A673 (cell line): ENCODE measurements at regions not wholly inside any gene's neighbourhood (a gene's known extent, or its start where the extent isn't known, plus 50 kb on each side); places are given as distances from the start of the nearest gene placed in this dataset.

Experiments
- BruUV-seq: library from RNA; stranded (reverse); fragments of 400-500 nt; replicated peaks from 2 replicates; lab custom pipeline; 2021; lab: Mats Ljungman, UMichigan
- CTCF ChIA-PET: fragments of 300-600 bp; sonication (Branson Sonifier 250); formaldehyde crosslinking; loops from one replicate; lab custom pipeline; 2022; ENCODE audit warnings: antibody characterized with exemption; lab: Charles Lee
- POLR2A ChIA-PET: fragments of 300-600 bp; sonication (Branson Sonifier 250); formaldehyde crosslinking; loops from one replicate; lab custom pipeline; 2022; ENCODE audit warnings: antibody characterized with exemption; ENCODE audit not compliant: low non-redundant PET; lab: Charles Lee
- DNase-seq: peaks from one replicate; pipeline ENCODE4 v3.0.0-alpha.2; 2015; ENCODE audit warnings: low spot score
- H3K27ac ChIP-seq: fragments of 200-600 bp; sonication (generic); 2 replicates; pipeline ENCODE4 v1.5.1; 2016; ENCODE audit warnings: mixed run types, low read depth, mild to moderate bottlenecking, mixed read lengths, antibody characterized with exemption, low read length; ENCODE audit not compliant: poor library complexity, severe bottlenecking
- H3K27me3 ChIP-seq: fragments of 200-600 bp; sonication (generic); replicated peaks from 2 replicates; pipeline ENCODE4 v1.6.1; 2017; ENCODE audit warnings: mixed run types, low read depth, mild to moderate bottlenecking, mixed read lengths, antibody characterized with exemption, low read length; ENCODE audit not compliant: insufficient read depth, poor library complexity
- H3K36me3 ChIP-seq: fragments of 200-600 bp; sonication (generic); 2 replicates; pipeline ENCODE4 v1.6.1; 2016; ENCODE audit warnings: mixed run types, mild to moderate bottlenecking, mixed read lengths, antibody characterized with exemption, low read length; ENCODE audit not compliant: insufficient read depth, poor library complexity, severe bottlenecking
- H3K4me1 ChIP-seq: fragments of 200-600 bp; sonication (generic); 2 replicates; pipeline ENCODE4 v1.6.1; 2017; ENCODE audit warnings: mixed run types, mild to moderate bottlenecking, mixed read lengths, antibody characterized with exemption, low read length; ENCODE audit not compliant: insufficient read depth, poor library complexity, severe bottlenecking
- H3K4me3 ChIP-seq: fragments of 200-600 bp; sonication (generic); 2 replicates; pipeline ENCODE4 v1.5.1; 2016; ENCODE audit warnings: low read depth, mixed run types, mild to moderate bottlenecking, mixed read lengths, low read length; ENCODE audit not compliant: poor library complexity, severe bottlenecking
- H3K9me3 ChIP-seq: fragments of 200-600 bp; sonication (generic); 2 replicates; pipeline ENCODE4 v1.6.1; 2016; ENCODE audit warnings: mixed run types, low read depth, mild to moderate bottlenecking, mixed read lengths, antibody characterized with exemption, low read length; ENCODE audit not compliant: poor library complexity, severe bottlenecking
- EZH2 ChIP-seq: fragments of 200-600 bp; sonication (generic); IDR thresholded peaks from 2 replicates; pipeline ENCODE4 v1.6.1; 2017; ENCODE audit warnings: borderline replicate concordance, low read depth, mild to moderate bottlenecking, mixed read lengths, antibody characterized with exemption, low read length; ENCODE audit not compliant: poor library complexity, severe bottlenecking
- intact Hi-C: fragments of 100-400 bp; cut with micrococcal nuclease; formaldehyde crosslinking; loops from one replicate; pipeline ENCODE4 v1.10.0; 2022; ENCODE audit not compliant: unreplicated experiment
- TF ChIP-seq, protein P1 (sequence below): fragments of 300-800, 200-600 bp; sonication (generic); conservative IDR thresholded peaks from 2 replicates; pipeline ENCODE4 v1.5.1; 2017; ENCODE audit warnings: low read depth, mild to moderate bottlenecking, antibody characterized with exemption, low read length, moderate library complexity, mixed read lengths

- no peak for DNase-seq
- H3K4me3 ChIP-seq: no peak overlapping the region
- TF ChIP-seq EZH2: no peak
- TF ChIP-seq, protein P1, sequence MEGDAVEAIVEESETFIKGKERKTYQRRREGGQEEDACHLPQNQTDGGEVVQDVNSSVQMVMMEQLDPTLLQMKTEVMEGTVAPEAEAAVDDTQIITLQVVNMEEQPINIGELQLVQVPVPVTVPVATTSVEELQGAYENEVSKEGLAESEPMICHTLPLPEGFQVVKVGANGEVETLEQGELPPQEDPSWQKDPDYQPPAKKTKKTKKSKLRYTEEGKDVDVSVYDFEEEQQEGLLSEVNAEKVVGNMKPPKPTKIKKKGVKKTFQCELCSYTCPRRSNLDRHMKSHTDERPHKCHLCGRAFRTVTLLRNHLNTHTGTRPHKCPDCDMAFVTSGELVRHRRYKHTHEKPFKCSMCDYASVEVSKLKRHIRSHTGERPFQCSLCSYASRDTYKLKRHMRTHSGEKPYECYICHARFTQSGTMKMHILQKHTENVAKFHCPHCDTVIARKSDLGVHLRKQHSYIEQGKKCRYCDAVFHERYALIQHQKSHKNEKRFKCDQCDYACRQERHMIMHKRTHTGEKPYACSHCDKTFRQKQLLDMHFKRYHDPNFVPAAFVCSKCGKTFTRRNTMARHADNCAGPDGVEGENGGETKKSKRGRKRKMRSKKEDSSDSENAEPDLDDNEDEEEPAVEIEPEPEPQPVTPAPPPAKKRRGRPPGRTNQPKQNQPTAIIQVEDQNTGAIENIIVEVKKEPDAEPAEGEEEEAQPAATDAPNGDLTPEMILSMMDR: no peak
- BruUV-seq: no TSS peak
- no peaks in the 10 kb centered on the region for H3K4me1 ChIP-seq
- H3K9me3 ChIP-seq: peaks cover 11% of the 10 kb centered on the region
- H3K27ac ChIP-seq: no peak overlapping the region
- POLR2A ChIA-PET: no interaction called here
- intact Hi-C loops: no loop called here
- H3K36me3 ChIP-seq: no peaks in the 10 kb centered on the region
- CTCF ChIA-PET: no interaction called here
- no peaks in the 10 kb centered on the region for H3K27me3 ChIP-seq
These were observed 519.6 kb upstream of the LRFN5 start for GRCh38 chr14:41087056-41087455.

DNA sequence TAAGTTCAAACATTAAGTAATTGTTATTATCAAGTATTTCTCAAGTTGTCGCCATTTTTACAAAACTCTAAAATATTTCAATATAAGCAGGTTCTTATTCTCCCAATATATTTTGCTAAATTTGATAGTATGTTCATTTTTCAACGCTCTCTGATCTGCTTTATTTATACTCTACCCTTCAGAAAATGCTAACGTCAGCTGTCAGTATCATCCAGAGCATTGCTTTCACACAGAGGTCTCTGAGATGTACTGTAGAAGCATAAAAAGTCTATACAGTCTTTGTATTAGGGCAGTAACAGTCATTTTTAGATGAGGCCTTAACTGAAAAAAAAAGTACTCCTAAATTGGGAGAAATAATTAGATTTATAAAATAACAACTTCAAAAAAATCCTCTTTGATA lies 533.1 kb upstream of the LRFN5 start:
- Histone ChIP-seq H3K4me3 (no peak overlapping the region), H3K27me3 (no peaks in the 10 kb centered on the region), H3K4me1 (no peaks in the 10 kb centered on the region), H3K27ac (no peak overlapping the region), H3K9me3 (no peaks in the 10 kb centered on the region), H3K36me3 (no peaks in the 10 kb centered on the region)
- BruUV-seq: no TSS peak
- no peak for DNase-seq
- intact Hi-C loops: no loop called here
- TF ChIP-seq EZH2: no peak
- TF ChIP-seq, protein P1: no peak
- ChIA-PET POLR2A (no interaction called here), CTCF (no interaction called here)

DNA sequence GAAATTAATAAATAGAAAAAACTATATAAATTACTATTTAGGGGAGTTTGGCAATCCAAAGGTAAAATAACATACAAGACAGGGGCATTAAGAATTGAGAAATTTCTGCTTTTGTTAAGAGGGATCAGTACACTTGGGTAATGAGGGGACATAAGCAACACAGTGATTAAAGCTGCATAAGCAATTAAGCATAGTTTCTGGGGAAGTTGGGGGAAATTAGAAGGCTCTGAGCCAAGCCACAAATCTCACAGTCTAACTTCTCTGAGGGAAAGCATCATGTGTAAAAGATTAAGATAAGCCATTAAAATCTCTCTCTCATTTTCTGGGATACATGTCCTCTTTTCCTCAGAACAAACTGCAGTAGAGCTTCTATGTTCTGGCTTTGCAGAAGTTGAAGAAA lies 533.9 kb upstream of the LRFN5 start:
- Histone ChIP-seq H3K9me3 (no peaks in the 10 kb centered on the region), H3K27ac (no peak overlapping the region), H3K27me3 (no peaks in the 10 kb centered on the region), H3K4me1 (no peaks in the 10 kb centered on the region), H3K4me3 (no peak overlapping the region), H3K36me3 (no peaks in the 10 kb centered on the region)
- BruUV-seq: no TSS peak
- DNase-seq: peak; percentile 21
- CTCF ChIA-PET: no interaction called here
- POLR2A ChIA-PET: no interaction called here
- intact Hi-C loops: no loop called here
- TF ChIP-seq EZH2: no peak
- TF ChIP-seq, protein P1: no peak
